K562 (cell line): ENCODE measurements at regions not wholly inside any gene's neighbourhood (a gene's known extent, or its start where the extent isn't known, plus 50 kb on each side); places are given as distances from the start of the nearest gene placed in this dataset.
"Not testable (repeated sequence)": the region's sequence is repeated elsewhere in the genome, so short reads cannot be mapped to it uniquely, and the experiment has no call there.

Source experiments
- ARID2 ChIP-seq: fragments of 450-650 bp; IDR thresholded peaks from 2 replicates; pipeline ENCODE4 v1.6.1; 2017; ENCODE audit warnings: antibody characterized with exemption, mild to moderate bottlenecking
- CBX5 ChIP-seq: IDR thresholded peaks from 2 replicates; pipeline ENCODE4 v1.6.1; 2014; ENCODE audit warnings: low read depth, borderline replicate concordance
- FOXA1 ChIP-seq: fragments of 450-650 bp; IDR thresholded peaks from 2 replicates; pipeline ENCODE4 v1.6.1; 2016; ENCODE audit warnings: mild to moderate bottlenecking, borderline replicate concordance
- FOXJ3 ChIP-seq: sonication (generic); formaldehyde crosslinking; IDR thresholded peaks from 2 replicates; pipeline ENCODE4 v1.4.0; 2020; ENCODE audit warnings: mild to moderate bottlenecking, missing genetic modification reagents
- MED1 ChIP-seq: sonication (generic); formaldehyde crosslinking; IDR thresholded peaks from 2 replicates; pipeline ENCODE4 v1.8.1; 2023; ENCODE audit warnings: missing genetic modification reagents, borderline replicate concordance
- NFE2L1 ChIP-seq: fragments of 450-650 bp; IDR thresholded peaks from 2 replicates; pipeline ENCODE4 v1.6.1; 2016; ENCODE audit warnings: missing genetic modification characterization, low read depth, mild to moderate bottlenecking, missing compliant biosample characterization, moderate library complexity, borderline replicate concordance
- NONO ChIP-seq, 2 experiments: fragments of 200-400 bp in 1 of 2; fragments of 450-650 bp in 1 of 2; formaldehyde crosslinking in 1 of 2; IDR thresholded peaks; 2 replicates each; pipeline ENCODE4 v1.6.1; 2017; ENCODE audit warnings: low read depth in 2 of 2, mild to moderate bottlenecking in 2 of 2, moderate library complexity in 2 of 2, low read length in 1 of 2
- POLR2A ChIP-seq: fragments of 450-650 bp; conservative IDR thresholded peaks from 2 replicates; pipeline ENCODE4 v1.6.1; 2016
- XRCC4 ChIP-seq: IDR thresholded peaks from one replicate; pipeline ENCODE4 v1.6.1; 2011; ENCODE audit not compliant: insufficient read depth, insufficient read length; ENCODE audit errors: extremely low read depth
- ZNF354B ChIP-seq: fragments of 250-450 bp; sonication (Bioruptor Pico); IDR thresholded peaks from 2 replicates; pipeline ENCODE4 v1.4.0; 2020
- ZNF707 ChIP-seq: fragments of 250-450 bp; sonication (Bioruptor Pico); conservative IDR thresholded peaks from 2 replicates; pipeline ENCODE4 v1.8.0; 2022; ENCODE audit warnings: inconsistent platforms, mild to moderate bottlenecking, moderate library complexity
- TF ChIP-seq, protein P1 (sequence below): fragments of 450-650 bp; formaldehyde crosslinking; IDR thresholded peaks from 2 replicates; pipeline ENCODE4 v1.4.0; 2022; ENCODE audit warnings: missing genetic modification characterization
- TF ChIP-seq, protein P2 (sequence below), 3 experiments: IDR thresholded peaks in 2 of 3; conservative IDR thresholded peaks in 1 of 3; 2 replicates each; pipeline ENCODE4 v1.5.1; 2011 to 2012; ENCODE audit warnings: low read length in 3 of 3, mild to moderate bottlenecking in 3 of 3, control low read depth in 2 of 3, improper control_type of control experiment in 1 of 3, inconsistent platforms in 1 of 3, low read depth in 1 of 3, mixed read lengths in 1 of 3, moderate library complexity in 1 of 3; ENCODE audit not compliant: insufficient read depth in 2 of 3
- TF ChIP-seq, protein P3 (sequence below): sonication (generic); formaldehyde crosslinking; IDR thresholded peaks from 2 replicates; pipeline ENCODE4 v1.8.0; 2022; ENCODE audit warnings: mild to moderate bottlenecking, low read depth, missing genetic modification reagents

DNA sequence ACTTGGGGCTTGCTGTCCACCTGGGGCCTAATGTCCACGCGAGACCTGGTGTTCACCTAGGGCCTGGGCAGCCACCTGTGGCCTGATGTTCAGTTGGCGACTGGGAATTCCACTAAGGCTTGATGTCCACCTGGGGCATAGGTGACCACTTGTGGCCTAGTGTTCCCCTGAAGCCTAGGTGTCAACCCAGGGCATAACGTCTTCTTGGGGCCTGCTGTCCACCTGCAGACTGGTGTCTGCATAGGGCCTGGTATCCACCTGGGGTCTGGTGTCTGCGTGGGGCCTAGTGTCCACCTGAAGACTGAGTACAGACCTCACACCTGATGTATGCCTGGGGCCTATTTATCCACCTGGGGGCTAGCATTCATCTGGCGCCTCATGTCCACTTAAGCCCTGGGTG lies 355.2 kb downstream of the KCNJ18 start:
- TF ChIP-seq ZNF354B (CRISPR knock-in tag); FOXJ3 (CRISPR knock-in tag); NONO (IDR thresholded peaks at IDR 0.05; ENCODE audit: low read depth in 2 of 2, low read length in 1 of 2); XRCC4; FOXA1; ZNF707 (CRISPR knock-in tag); POLR2A; MED1 (CRISPR knock-in tag); ARID2; NFE2L1; CBX5: not testable (repeated sequence)
- TF ChIP-seq, protein P1, sequence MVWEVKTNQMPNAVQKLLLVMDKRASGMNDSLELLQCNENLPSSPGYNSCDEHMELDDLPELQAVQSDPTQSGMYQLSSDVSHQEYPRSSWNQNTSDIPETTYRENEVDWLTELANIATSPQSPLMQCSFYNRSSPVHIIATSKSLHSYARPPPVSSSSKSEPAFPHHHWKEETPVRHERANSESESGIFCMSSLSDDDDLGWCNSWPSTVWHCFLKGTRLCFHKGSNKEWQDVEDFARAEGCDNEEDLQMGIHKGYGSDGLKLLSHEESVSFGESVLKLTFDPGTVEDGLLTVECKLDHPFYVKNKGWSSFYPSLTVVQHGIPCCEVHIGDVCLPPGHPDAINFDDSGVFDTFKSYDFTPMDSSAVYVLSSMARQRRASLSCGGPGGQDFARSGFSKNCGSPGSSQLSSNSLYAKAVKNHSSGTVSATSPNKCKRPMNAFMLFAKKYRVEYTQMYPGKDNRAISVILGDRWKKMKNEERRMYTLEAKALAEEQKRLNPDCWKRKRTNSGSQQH, result not testable (repeated sequence)
- TF ChIP-seq, protein P2, sequence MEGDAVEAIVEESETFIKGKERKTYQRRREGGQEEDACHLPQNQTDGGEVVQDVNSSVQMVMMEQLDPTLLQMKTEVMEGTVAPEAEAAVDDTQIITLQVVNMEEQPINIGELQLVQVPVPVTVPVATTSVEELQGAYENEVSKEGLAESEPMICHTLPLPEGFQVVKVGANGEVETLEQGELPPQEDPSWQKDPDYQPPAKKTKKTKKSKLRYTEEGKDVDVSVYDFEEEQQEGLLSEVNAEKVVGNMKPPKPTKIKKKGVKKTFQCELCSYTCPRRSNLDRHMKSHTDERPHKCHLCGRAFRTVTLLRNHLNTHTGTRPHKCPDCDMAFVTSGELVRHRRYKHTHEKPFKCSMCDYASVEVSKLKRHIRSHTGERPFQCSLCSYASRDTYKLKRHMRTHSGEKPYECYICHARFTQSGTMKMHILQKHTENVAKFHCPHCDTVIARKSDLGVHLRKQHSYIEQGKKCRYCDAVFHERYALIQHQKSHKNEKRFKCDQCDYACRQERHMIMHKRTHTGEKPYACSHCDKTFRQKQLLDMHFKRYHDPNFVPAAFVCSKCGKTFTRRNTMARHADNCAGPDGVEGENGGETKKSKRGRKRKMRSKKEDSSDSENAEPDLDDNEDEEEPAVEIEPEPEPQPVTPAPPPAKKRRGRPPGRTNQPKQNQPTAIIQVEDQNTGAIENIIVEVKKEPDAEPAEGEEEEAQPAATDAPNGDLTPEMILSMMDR (IDR thresholded peaks at IDR 0.05 in 2 of 3, conservative IDR thresholded peaks at IDR 0.05 in 1 of 3; ENCODE audit: insufficient read depth in 2 of 3, low read depth in 1 of 3, low read length in 3 of 3), result not testable (repeated sequence)
- TF ChIP-seq, protein P3, sequence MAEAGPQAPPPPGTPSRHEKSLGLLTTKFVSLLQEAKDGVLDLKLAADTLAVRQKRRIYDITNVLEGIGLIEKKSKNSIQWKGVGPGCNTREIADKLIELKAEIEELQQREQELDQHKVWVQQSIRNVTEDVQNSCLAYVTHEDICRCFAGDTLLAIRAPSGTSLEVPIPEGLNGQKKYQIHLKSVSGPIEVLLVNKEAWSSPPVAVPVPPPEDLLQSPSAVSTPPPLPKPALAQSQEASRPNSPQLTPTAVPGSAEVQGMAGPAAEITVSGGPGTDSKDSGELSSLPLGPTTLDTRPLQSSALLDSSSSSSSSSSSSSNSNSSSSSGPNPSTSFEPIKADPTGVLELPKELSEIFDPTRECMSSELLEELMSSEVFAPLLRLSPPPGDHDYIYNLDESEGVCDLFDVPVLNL (CRISPR knock-in tag), result not testable (repeated sequence)
